IPS-18a (cell line): ENCODE measurements at regions not wholly inside any gene's neighbourhood (a gene's known extent, or its start where the extent isn't known, plus 50 kb on each side); places are given as distances from the start of the nearest gene placed in this dataset.
"Not testable (repeated sequence)": the region's sequence is repeated elsewhere in the genome, so short reads cannot be mapped to it uniquely, and the experiment has no call there.

Source experiments
- H3K27ac ChIP-seq: one replicate; pipeline ENCODE4 v1.5.1; 2013; ENCODE audit warnings: low read length
- H3K27me3 ChIP-seq: one replicate; pipeline ENCODE4 v1.6.1; 2013; ENCODE audit warnings: mild to moderate bottlenecking, low read length; ENCODE audit not compliant: control insufficient read depth, insufficient read depth
- H3K36me3 ChIP-seq: one replicate; pipeline ENCODE4 v1.6.1; 2013; ENCODE audit warnings: low read depth, low read length; ENCODE audit not compliant: control insufficient read depth
- H3K4me1 ChIP-seq: one replicate; pipeline ENCODE4 v1.6.1; 2013; ENCODE audit warnings: low read depth, low read length; ENCODE audit not compliant: control insufficient read depth
- H3K4me3 ChIP-seq: one replicate; pipeline ENCODE4 v1.5.1; 2013; ENCODE audit warnings: low read length
- H3K9ac ChIP-seq: one replicate; pipeline ENCODE4 v1.6.1; 2013; ENCODE audit warnings: mild to moderate bottlenecking, low read length, moderate library complexity
- H3K9me3 ChIP-seq: one replicate; pipeline ENCODE4 v1.6.1; 2013; ENCODE audit warnings: low read depth, low read length; ENCODE audit not compliant: control insufficient read depth

DNA sequence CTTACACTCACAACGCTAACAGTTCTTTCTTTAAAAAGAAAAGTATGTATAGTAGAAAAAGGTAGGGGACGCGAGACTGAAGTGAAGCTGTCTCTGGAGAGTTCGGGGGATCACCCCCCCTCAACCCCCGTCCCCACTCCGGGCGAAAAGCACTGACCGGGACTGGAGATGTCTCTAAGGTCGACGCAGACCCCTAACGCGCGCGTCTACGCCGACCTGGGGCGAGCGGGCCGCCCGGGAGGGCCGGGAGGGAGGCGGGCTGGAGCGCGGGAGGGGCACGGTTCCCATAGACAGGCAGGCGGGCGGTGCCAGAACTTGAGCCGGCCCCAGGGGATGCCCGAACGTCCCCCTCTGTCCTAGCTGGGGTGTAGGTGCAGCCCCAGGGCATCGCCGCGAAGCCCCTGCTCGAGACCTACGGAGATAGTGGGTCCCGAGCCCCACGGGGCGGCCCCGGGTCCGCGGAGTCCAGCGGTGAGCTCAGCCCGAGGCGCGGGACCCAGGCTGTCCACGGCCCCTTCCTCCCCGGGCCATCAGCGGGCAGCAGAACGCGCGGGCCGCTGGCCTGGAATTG lies 82.2 kb downstream of the CHRNA1 start:
- Histone ChIP-seq H3K9me3 (no peaks in the 10 kb centered on the region), H3K4me3 (peak overlapping the region; percentile 70), H3K36me3 (no peaks in the 10 kb centered on the region), H3K27me3 (peaks cover 51% of the 10 kb centered on the region), H3K4me1 (peaks cover 10% of the 10 kb centered on the region), H3K27ac (no peak overlapping the region), H3K9ac (no peak overlapping the region)

DNA sequence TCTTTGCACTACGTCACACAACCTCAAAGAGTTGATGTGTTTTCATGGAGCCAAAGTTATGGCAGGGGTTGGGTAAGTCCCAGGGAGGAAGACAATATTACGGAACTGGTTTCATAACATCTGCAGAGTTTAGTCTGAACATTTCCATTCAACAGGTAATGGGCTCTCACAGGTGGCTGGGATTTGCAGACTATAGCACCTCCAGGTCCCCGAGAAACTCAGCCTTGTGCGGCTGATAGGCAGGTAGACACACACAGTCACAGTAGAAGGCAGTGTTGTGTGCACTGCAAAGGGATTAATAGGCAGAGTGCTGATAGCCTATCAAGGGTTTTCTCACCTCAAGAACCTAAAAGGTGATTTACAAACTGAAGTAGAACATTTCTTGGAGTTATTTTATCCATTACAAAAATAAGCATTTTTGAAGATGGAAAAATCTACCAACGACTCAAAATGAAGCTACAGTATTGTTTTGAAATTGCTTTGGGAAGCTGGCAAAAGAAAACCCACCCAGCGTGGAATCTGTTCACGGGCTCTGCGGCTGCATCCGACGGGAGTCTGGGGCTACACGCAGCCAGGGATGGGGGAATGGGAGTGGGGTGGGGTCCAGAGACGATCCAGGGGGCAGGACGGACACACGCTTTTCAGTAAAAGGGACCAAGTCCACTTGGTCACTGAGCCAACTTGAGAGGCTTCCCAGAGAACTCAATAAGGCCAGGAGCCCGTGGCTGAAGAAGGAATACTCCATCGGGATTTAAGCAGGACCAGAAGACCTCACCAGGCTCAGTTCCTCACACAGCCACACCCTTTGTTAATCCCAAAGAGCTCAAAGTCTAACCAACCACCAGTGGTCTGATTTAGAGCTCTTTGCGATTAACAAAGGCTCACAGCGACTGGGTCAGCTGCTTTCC lies 82.9 kb downstream of the CHRNA1 start:
- peaks cover 51% of the 10 kb centered on the region for H3K27me3 ChIP-seq
- H3K9ac ChIP-seq, result no peak overlapping the region
- no peak overlapping the region for H3K27ac ChIP-seq
- no peaks in the 10 kb centered on the region for H3K9me3 ChIP-seq
- H3K4me1 ChIP-seq, result peaks cover 10% of the 10 kb centered on the region
- peak overlapping the region; percentile 70 for H3K4me3 ChIP-seq
- no peaks in the 10 kb centered on the region for H3K36me3 ChIP-seq

DNA sequence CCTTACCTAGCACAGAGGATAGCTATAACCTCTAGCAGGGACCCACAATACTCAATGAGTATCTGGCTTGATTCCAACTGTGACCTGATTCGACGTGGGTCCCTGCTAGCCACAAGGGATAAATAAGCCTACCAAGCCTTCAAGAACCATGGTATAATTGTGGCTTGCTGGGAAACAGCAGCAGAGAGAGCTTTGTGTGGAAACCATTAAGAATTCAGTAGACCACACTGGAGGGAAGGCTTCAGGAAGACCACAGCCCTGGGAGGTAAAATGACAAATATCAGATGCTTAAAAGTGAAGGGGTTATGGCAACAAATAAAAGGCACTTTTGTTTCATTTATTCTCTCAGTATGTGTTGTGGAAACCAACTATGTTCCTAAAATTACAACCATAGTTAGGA lies 82.6 kb upstream of the WIPF1 start:
- Histone ChIP-seq H3K4me3 (no peak overlapping the region), H3K27me3 (peaks cover 50% of the 10 kb centered on the region)

DNA sequence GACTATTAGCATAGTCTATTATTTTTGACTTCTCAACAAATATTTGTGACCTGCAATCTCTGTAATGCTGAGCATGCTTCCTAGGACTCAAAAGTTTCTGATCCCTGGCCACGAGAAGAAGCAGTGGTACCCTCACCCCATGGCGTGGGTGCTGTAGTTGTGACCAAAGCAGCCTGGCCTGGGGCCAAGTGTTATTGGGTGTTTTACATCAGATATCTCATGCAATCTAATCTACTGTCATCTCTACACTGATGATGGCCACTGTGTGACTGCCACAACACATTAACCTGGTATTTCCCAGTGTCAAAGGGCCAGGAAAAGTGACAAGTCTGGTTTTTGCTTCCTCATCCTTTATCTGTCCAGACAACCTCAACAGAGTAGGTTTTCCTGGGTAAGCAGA lies 80.8 kb upstream of the WIPF1 start:
- Histone ChIP-seq H3K9me3 (no peaks in the 10 kb centered on the region), H3K36me3 (no peaks in the 10 kb centered on the region), H3K27me3 (peaks cover 32% of the 10 kb centered on the region), H3K27ac (no peak overlapping the region), H3K9ac (no peak overlapping the region), H3K4me3 (no peak overlapping the region), H3K4me1 (peaks cover 2% of the 10 kb centered on the region)

More for the DNA sequence above, 82.6 kb upstream of the WIPF1 start:
- H3K9me3 ChIP-seq, result no peaks in the 10 kb centered on the region
- no peaks in the 10 kb centered on the region for H3K36me3 ChIP-seq
- H3K9ac ChIP-seq, result no peak overlapping the region
- H3K27ac ChIP-seq, result no peak overlapping the region
- H3K4me1 ChIP-seq, result peaks cover 10% of the 10 kb centered on the region

DNA sequence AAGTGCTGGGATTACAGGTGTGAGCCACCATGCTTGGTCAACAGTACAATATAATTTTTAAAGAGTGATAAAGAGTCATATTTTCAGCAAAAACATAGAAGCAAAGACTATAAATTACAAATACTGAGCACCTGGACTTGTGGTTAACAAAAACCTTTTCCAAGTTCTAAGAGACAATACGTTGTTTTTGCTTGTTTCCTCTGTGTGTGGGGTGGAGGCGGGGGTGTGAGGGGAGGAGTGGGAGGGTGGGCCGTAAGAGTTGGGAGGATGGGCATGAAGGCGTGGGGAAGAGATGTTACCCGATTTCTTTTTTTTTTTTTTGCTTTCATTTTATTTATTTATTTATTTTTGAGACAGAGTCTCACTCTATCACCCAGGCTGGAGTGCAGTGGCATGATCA lies 78.0 kb upstream of the WIPF1 start:
- no peak overlapping the region for H3K27ac ChIP-seq
- no peak overlapping the region for H3K9ac ChIP-seq
- H3K4me3 ChIP-seq, result no peak overlapping the region
- H3K9me3 ChIP-seq, result no peaks in the 10 kb centered on the region
- H3K36me3 ChIP-seq, result no peaks in the 10 kb centered on the region
- no peaks in the 10 kb centered on the region for H3K4me1 ChIP-seq
- peaks cover 7% of the 10 kb centered on the region for H3K27me3 ChIP-seq

DNA sequence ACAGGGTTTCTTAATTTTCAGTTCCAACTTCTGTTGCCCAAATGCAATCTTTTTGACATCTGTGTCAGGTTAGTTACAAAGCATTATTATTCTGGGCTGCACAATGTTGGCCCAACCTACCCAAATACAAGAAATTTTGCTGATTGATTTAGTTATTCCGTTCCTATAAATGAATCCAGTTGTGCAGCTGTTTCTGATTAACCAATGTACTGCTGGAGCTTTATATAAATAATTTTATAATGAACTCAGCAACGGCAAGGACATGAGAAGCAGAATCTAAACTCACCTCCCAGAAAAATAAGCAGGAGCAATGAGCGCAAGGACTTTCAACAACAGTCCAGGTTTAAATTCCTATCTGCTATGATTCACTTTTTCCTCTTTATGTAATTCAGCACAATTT lies 76.3 kb upstream of the WIPF1 start:
- Histone ChIP-seq H3K9me3 (no peaks in the 10 kb centered on the region), H3K27me3 (no peaks in the 10 kb centered on the region), H3K4me1 (no peaks in the 10 kb centered on the region), H3K4me3 (no peak overlapping the region), H3K9ac (no peak overlapping the region), H3K36me3 (no peaks in the 10 kb centered on the region), H3K27ac (no peak overlapping the region)

DNA sequence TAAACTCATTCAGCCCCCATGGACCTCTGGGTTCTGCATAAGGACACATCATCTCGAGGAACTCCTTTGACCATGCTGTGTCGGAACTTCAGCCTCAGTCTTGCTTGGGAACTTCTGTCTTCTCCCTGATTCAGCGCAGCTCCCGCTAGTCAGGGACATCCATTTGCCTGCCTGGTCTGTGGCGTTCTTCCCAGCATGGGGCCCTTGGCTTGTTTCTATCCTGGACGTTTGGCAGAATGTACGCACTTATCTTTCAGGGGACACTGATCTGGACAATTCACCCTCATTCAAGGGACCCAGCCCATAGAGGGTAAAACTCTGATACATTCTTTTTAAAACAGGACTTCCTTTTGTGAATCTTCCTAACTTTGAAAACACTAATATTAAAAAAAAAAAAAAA lies 75.8 kb upstream of the WIPF1 start:
- Histone ChIP-seq H3K27ac (no peak overlapping the region), H3K4me3 (no peak overlapping the region), H3K4me1 (no peaks in the 10 kb centered on the region), H3K9me3 (no peaks in the 10 kb centered on the region), H3K36me3 (no peaks in the 10 kb centered on the region), H3K9ac (no peak overlapping the region), H3K27me3 (no peaks in the 10 kb centered on the region)

DNA sequence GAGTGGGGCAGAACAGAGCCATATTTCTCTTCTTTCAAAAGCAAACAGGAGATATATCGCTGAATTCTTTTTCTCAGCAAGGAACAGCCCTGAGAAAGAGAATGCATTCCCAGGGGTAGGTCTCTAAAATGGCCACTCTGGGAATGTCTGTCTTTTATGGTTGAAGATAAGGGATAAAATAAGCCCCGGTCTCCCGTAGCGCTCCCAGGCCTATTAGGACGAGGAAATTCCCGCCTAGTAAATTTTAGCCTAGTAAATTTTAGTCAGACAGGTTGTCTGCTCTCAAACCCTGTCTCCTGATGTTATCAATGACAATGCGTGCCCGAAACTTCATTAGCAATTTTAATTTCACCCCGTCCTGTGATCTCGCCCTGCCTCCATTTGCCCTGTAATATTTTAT lies 73.9 kb upstream of the WIPF1 start:
- H3K4me1 ChIP-seq, H3K27ac ChIP-seq, H3K9ac ChIP-seq, H3K36me3 ChIP-seq, H3K9me3 ChIP-seq, H3K27me3 ChIP-seq, H3K4me3 ChIP-seq: not testable (repeated sequence)

DNA sequence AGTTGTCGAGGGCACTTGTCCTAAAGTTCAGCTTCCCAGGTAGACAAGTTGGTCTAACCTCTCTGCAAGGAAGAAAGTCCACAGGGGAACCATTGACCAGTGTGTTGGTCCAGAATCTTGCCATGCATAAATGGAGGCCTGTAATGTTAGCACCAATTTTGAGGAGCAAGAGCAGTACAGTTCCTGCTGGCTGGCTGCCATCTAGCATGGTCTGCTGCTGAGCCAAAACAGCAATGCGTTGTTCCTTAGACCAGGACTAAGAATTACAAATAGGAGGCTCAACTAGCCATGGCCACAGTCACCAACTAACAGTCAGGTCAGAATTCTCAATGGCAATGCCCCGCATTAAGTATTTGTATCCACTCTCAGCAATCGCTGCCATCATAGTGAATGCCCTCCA lies 72.8 kb upstream of the WIPF1 start:
- Histone ChIP-seq H3K27ac (no peak overlapping the region), H3K27me3 (no peaks in the 10 kb centered on the region), H3K4me1 (no peaks in the 10 kb centered on the region), H3K9ac (no peak overlapping the region), H3K36me3 (no peaks in the 10 kb centered on the region), H3K9me3 (no peaks in the 10 kb centered on the region), H3K4me3 (no peak overlapping the region)

DNA sequence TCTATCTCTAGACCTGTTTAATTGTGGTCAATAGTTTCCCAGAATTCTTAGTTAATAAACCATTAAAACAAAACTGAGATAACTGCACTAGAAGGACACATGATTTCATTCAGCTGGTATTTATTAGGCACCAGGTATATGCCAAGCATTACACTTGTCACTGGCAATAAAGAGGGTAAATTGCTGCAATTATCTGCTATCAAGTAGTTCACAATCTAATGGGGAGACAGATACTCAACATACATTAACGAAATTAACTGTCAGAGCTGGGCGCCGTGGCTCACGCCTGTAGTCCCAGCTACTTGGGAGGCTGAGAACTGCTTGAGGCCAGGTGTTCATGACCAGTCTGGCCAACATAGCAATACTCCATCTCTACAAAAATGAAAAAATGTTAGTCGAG lies 71.7 kb upstream of the WIPF1 start:
- no peaks in the 10 kb centered on the region for H3K27me3 ChIP-seq
- no peak overlapping the region for H3K27ac ChIP-seq
- H3K9me3 ChIP-seq, result no peaks in the 10 kb centered on the region
- no peaks in the 10 kb centered on the region for H3K4me1 ChIP-seq
- H3K9ac ChIP-seq, result no peak overlapping the region
- no peaks in the 10 kb centered on the region for H3K36me3 ChIP-seq
- no peak overlapping the region for H3K4me3 ChIP-seq

DNA sequence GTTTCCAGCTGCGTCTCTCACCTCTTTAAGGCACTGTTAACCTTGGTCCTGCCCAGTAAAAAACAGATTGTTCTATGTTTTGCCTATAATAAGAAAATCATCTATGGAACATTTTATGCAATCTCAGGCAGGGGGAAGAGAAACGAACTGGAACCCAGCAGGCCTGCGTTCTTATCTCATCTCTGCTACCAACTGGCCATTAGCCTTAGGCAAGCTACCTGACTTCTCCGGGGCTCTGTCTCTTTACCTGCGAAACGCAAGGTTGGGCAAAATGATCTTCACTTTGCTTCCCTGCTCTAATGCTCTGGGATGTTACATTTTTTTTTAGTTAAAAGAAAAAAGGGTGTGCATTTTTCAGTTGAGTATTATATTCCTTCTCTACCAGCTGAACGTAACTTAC lies 70.5 kb upstream of the WIPF1 start:
- no peaks in the 10 kb centered on the region for H3K4me1 ChIP-seq
- H3K4me3 ChIP-seq, result no peak overlapping the region
- H3K27ac ChIP-seq, result no peak overlapping the region
- H3K27me3 ChIP-seq, result no peaks in the 10 kb centered on the region
- H3K36me3 ChIP-seq, result no peaks in the 10 kb centered on the region
- H3K9me3 ChIP-seq, result no peaks in the 10 kb centered on the region
- H3K9ac ChIP-seq, result no peak overlapping the region
